Prostate gland (tissue), 2 donors: ENCODE measurements at regions not wholly inside any gene's neighbourhood (a gene's known extent, or its start where the extent isn't known, plus 50 kb on each side); places are given as distances from the start of the nearest gene placed in this dataset.

Experiments used
- DNase-seq: peaks from one replicate; pipeline ENCODE4 v3.0.0-alpha.2; 2019; ENCODE audit warnings: low spot score
- H3K27ac ChIP-seq, 2 donors: fragments of 200-600 bp; sonication (generic); 2 replicates each; pipeline ENCODE4 v1.5.1; 2017 to 2019
- H3K27me3 ChIP-seq: fragments of 200-600 bp; sonication (generic); replicated peaks from 2 replicates; pipeline ENCODE4 v1.5.1; 2019; ENCODE audit not compliant: insufficient read depth
- H3K36me3 ChIP-seq, 2 donors: fragments of 200-600 bp; sonication (generic); 1 replicate in 1 of 2; 2 replicates in 1 of 2; pipeline versions ENCODE4 v1.5.1 to v1.8.1; 2017 to 2019
- H3K4me1 ChIP-seq: fragments of 200-600 bp; sonication (generic); replicated peaks from 2 replicates; pipeline ENCODE4 v1.5.1; 2019
- H3K4me3 ChIP-seq, 2 donors: fragments of 200-600 bp; sonication (generic); 2 replicates each; pipeline ENCODE4 v1.5.1; 2017 to 2019
- H3K9me3 ChIP-seq: fragments of 200-600 bp; sonication (generic); 2 replicates; pipeline ENCODE4 v1.5.1; 2017
- POLR2A ChIP-seq: fragments of 450-650 bp; IDR thresholded peaks from one replicate; pipeline ENCODE4 v1.6.1; 2016; ENCODE audit warnings: antibody characterized with exemption, mild to moderate bottlenecking
- POLR2AphosphoS5 ChIP-seq: sonication (generic); formaldehyde crosslinking; IDR thresholded peaks from one replicate; pipeline ENCODE4 v1.6.1; 2017; ENCODE audit warnings: antibody characterized with exemption
- WGBS: methylation state at CpG from one replicate; pipeline ENCODE4 v1.1.5; 2018; 5-methylcytosine and 5-hydroxymethylcytosine counted together
- intact Hi-C: fragments of 100-400 bp; cut with DNase I; formaldehyde crosslinking; loops from one replicate; pipeline ENCODE4 v1.14.2; 2022
- TF ChIP-seq, protein P1 (sequence below), 4 experiments: fragments of 200-600 bp in 2 of 4; fragments of 450-650 bp in 2 of 4; sonication (generic) in 2 of 4; IDR thresholded peaks; 1 replicate in 3 of 4; 2 replicates in 1 of 4; pipeline ENCODE4 v1.5.1; 2016 to 2019; ENCODE audit warnings: antibody characterized with exemption in 4 of 4, mild to moderate bottlenecking in 2 of 4, moderate library complexity in 2 of 4

DNA sequence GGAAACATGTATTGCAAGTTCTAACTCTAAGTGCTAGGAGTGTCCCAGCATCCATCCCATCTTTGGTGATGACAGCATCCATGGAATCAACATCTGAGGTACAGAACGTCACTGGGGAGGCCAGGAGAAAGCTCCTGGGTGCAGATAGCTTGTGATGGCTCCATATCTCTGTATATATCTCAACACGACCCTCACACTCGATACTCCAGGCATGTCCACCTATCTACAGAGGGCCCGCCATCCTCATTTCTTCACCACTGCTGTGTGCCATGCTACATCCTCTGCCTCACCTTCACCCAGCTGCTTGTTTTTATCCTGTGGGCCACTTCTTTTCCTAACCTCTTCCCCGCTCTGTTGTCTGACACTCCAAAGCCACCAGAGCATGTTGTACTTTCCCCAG, 100.4 kb upstream of the SERP2 start:
- DNase-seq: no peak
- H3K4me3 ChIP-seq: no peak overlapping the region
- H3K27ac ChIP-seq: peak overlapping the region; percentile 85 to 87
- H3K9me3 ChIP-seq: no peaks in the 10 kb centered on the region
- H3K4me1 ChIP-seq: peaks cover 12% of the 10 kb centered on the region
- TF ChIP-seq POLR2AphosphoS5: no peak
- TF ChIP-seq POLR2A: no peak
- TF ChIP-seq, protein P1, sequence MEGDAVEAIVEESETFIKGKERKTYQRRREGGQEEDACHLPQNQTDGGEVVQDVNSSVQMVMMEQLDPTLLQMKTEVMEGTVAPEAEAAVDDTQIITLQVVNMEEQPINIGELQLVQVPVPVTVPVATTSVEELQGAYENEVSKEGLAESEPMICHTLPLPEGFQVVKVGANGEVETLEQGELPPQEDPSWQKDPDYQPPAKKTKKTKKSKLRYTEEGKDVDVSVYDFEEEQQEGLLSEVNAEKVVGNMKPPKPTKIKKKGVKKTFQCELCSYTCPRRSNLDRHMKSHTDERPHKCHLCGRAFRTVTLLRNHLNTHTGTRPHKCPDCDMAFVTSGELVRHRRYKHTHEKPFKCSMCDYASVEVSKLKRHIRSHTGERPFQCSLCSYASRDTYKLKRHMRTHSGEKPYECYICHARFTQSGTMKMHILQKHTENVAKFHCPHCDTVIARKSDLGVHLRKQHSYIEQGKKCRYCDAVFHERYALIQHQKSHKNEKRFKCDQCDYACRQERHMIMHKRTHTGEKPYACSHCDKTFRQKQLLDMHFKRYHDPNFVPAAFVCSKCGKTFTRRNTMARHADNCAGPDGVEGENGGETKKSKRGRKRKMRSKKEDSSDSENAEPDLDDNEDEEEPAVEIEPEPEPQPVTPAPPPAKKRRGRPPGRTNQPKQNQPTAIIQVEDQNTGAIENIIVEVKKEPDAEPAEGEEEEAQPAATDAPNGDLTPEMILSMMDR (IDR thresholded peaks at IDR 0.05): no peak
- no peaks in the 10 kb centered on the region for H3K27me3 ChIP-seq
- intact Hi-C loops: loop anchor here (5.0 kb wide), 2 partner anchors 39 to 164 kb away; no protein-coding TSS in a partner anchor
- 96% methylated on average over 5 of the region's 5 CpGs for WGBS
- H3K36me3 ChIP-seq: no peaks in the 10 kb centered on the region

DNA sequence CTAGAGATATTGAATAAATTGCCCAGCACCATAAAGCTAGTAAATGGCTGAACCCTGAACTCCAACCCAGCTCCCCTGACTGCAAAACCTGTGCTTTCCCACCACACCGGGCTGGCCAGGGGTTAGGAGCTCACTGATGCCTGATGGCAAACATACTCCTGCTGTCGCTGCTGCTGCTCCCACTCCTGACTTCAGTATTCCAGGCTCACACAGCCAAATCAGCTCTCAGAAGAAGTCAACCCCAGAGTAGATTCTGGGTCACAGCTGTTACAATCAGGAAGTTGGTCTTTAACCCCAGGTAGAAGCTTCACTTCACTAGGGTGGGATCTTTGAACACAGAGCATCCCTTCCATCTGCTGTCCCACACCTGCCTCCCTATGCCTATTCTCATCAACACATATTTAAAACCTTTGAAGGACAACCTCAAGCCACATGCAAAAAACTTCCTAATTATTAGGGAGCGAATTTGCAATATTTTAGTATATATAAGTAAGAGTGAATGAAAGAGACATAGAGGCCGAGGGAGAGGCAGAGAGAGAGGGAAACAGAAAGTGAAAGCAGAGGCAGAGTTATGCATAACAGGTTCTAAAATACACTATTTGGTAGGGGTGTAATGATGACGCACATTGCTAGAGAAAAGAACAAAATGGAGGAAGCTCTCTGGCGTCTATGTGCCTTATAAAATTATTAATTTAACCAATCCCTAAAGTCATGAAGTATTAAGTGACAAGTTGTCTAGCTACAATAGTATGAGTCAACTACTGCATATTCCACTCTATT, 99.4 kb upstream of the SERP2 start:
- no peak overlapping the region for H3K4me3 ChIP-seq
- intact Hi-C loops: loop anchor here (5.0 kb wide), 2 partner anchors 38 to 163 kb away; no protein-coding TSS in a partner anchor
- DNase-seq: peak; percentile 66

DNA sequence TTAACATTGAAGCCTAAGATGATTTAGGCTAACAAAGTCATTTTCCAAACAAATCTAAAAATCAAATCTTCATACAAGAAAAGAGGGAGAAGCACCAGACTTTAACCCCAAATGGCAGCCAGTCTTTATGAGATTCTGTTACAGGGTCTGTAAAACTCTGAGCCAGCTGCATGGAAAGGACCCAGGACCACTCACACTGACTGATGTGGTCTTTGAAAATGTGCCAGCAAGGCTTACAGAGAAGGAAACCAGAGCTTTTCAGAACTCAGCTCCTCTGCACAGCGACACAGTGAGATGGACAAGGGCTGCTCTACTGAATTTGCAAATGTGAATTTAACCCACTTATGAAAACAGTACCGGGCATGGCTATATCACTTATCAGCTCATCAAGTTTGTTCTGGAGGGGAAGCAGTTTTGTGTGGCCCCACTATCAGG, 98.8 kb upstream of the SERP2 start:
- Histone ChIP-seq H3K9me3 (no peaks in the 10 kb centered on the region), H3K4me3 (no peak overlapping the region), H3K4me1 (peaks cover 13% of the 10 kb centered on the region), H3K36me3 (no peaks in the 10 kb centered on the region), H3K27me3 (no peaks in the 10 kb centered on the region), H3K27ac (peak overlapping the region; percentile 85 to 87)
- DNase-seq: no peak
- intact Hi-C loops: loop anchor here (5.0 kb wide), 2 partner anchors 38 to 163 kb away; no protein-coding TSS in a partner anchor
- WGBS: 54% methylated on average over 2 of the region's 2 CpGs
- TF ChIP-seq POLR2A: no peak
- TF ChIP-seq, protein P1 (IDR thresholded peaks at IDR 0.05): no peak
- peak; percentile 2 for TF ChIP-seq POLR2AphosphoS5

More for the DNA sequence above, 99.4 kb upstream of the SERP2 start:
- no peaks in the 10 kb centered on the region for H3K27me3 ChIP-seq
- H3K4me1 ChIP-seq: peaks cover 13% of the 10 kb centered on the region
- H3K9me3 ChIP-seq: no peaks in the 10 kb centered on the region
- H3K36me3 ChIP-seq: no peaks in the 10 kb centered on the region
- peak; percentile 98 for TF ChIP-seq POLR2AphosphoS5
- TF ChIP-seq, protein P1 (IDR thresholded peaks at IDR 0.05): no peak
- H3K27ac ChIP-seq: peak overlapping the region; percentile 85 to 87
- WGBS: 46% methylated on average over 6 of the region's 6 CpGs

DNA sequence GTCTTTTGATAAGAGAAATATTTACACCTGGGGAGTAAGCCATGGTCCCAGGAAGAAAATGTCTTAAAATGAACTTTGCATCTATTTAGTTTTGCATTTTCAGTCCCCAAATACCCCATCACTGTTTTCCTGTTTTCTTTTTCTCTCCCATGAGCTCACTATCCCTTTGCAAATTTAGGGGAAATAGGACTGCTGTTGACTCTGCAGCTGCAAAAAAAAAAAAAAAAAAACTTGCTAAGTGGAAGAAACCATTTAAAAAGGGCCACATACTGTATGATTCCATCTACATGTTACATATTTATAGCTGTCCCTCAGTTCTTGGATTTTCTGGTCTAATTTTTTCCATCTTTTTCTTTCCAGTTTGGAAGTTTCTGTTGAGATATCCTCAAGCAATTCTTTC, 98.2 kb upstream of the SERP2 start:
- H3K4me1 ChIP-seq: peaks cover 13% of the 10 kb centered on the region
- H3K27ac ChIP-seq: peak overlapping the region; percentile 85 to 87
- H3K9me3 ChIP-seq: no peaks in the 10 kb centered on the region
- no peaks in the 10 kb centered on the region for H3K27me3 ChIP-seq
- no peak overlapping the region for H3K4me3 ChIP-seq
- H3K36me3 ChIP-seq: no peaks in the 10 kb centered on the region
- TF ChIP-seq, protein P1 (IDR thresholded peaks at IDR 0.05): no peak
- no peak for TF ChIP-seq POLR2AphosphoS5
- no peak for TF ChIP-seq POLR2A
- no peak for DNase-seq
- intact Hi-C loops: no loop called here

DNA sequence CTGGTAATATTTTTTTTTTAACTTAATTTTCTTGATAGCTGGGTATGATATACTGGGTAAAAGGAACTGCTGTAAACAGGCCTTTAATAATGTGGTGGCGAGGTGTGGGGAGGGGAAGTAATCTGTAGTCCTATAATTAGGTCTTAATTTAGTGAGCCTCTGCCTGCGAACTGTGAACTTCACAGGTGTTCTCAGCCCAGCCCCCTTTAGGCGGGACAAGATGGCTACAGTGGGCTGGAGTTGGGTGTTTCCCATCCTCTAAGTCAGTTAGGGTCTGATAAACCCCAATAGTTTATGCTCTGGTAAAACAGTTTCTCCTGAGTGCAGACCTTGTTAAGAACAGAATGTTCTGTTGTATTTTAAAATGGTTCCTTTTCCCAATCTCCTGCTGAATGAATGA, 97.6 kb upstream of the SERP2 start:
- whole genome bisulfite sequencing: 80% methylated on average over 3 of the region's 3 CpGs
- Histone ChIP-seq H3K27ac (peak overlapping the region in 1 of 2 donors; percentile 87), H3K9me3 (no peaks in the 10 kb centered on the region), H3K27me3 (no peaks in the 10 kb centered on the region), H3K4me1 (peaks cover 13% of the 10 kb centered on the region), H3K4me3 (no peak overlapping the region), H3K36me3 (no peaks in the 10 kb centered on the region)
- no peak for DNase-seq
- TF ChIP-seq POLR2A: no peak
- no peak for TF ChIP-seq POLR2AphosphoS5
- TF ChIP-seq, protein P1 (IDR thresholded peaks at IDR 0.05): no peak
- intact Hi-C loops: no loop called here
